A172 (cell line): ENCODE measurements at regions not wholly inside any gene's neighbourhood (a gene's known extent, or its start where the extent isn't known, plus 50 kb on each side); places are given as distances from the start of the nearest gene placed in this dataset.

ENCODE experiments used
- DNase-seq: peaks from one replicate; pipeline ENCODE4 v3.0.0-alpha.2; 2015; ENCODE audit warnings: low spot score

DNA sequence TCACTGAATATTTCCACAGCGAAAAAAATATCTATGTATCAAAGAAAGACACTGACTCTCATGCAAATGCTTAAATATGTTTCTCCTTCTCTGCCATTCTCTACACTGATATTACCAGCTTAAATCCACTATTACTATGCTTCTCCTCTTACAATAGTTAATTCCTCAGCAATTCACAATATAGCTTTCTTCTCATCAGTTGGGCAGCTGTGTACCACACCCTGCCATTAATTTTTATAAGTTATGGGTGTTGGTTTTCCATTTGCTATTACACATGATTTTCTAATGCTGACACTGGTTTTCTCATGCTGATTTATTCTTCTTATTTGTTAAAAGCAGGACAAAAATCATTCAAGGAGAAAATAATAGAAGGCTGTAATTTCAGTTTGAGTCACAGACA lies 251.8 kb downstream of the TBX15 start:
- DNase-seq: no peak

DNA sequence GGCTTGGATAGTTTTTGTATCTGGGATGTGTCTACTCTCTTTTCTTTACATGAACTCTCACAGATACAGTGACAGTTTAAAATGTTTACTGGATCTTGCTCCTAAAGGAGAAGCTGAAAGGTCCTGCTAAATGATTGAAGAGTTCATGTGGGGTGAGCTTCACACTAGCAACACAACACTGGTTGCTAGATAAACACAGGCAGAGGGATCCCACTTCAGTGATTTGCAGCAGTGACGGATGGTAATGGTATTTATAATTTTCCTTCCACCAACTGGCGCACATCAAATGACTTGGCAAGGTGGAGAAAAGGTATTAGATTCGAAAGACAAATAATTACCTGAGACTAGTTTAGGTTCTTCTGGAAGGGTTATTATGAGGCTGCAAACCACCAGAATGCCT lies 270.2 kb downstream of the TBX15 start:
- DNase-seq: no peak

DNA sequence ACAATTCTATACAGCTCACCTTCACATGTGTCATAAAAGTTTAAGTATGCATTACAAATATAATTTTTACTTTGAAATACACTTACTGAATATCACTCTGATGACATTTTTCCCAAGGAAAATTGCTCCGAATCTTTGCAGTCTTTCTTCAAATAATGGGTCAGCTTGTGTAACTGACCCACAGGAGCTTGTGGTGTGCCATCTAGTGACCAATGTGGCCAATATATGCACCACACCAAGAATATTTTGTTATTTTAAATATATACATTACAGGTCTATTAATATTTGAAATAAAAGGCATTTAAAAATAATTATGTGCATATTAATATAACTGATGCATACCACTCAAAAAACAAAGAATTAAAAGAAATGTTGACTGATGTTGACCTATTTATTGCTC lies 271.4 kb downstream of the TBX15 start:
- DNase-seq: no peak

DNA sequence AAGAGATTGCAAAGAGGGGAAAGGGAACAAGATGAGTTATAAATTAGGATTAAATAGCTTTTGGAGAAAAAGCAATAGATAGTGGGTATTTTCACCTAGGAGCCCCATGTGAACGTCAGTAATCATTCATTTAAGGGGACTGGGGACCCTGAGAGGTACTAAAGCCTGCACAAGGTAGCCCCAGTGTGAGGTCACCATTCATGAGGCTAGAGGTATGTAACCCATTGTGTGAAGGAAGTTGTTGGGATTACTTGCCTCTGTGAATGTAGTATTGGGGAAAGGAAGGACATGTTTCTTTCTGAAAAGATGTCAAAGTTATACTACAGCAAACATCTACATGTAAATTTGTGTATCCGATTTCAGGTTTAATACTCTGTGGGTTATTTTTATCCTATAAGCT lies 276.8 kb downstream of the TBX15 start:
- no peak for DNase-seq

DNA sequence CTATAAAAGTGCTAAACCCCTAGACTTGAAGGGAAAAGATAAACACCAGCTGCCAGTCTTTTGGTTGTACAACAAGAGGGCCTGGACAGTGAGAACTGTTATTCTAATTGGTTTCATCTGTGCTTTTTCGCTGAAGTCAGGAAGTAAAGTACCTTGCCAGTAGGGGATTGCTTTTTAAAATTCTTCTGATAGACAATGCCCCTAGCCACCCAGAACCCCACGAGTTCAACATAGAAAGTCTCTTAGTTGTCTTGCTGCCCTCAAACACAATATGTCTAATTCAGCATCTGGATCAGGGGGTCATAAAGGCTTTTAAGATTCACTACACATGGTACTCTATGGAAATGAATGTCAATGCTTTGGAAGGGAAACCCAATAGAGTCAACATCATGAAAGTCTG lies 289.2 kb downstream of the TBX15 start:
- DNase-seq: no peak

DNA sequence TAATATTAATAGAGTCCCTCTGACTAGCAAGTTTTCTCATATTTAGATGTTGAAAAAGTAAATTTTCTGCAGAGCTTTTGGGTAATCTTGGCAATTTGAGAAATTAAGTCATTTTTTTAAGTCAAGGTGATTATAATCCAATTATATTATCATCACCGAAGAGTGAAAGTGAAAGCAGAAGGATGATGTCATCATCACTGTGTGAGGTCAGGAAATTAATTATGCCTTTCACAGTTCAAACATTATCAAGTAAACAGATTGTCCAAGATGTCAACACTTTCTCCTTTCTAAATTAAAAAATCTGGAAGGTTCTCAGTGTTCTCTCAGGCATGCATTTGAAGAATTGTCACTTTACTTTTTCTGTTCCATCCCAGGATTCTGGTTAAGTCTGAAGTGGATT lies 296.0 kb downstream of the TBX15 start:
- no peak for DNase-seq

DNA sequence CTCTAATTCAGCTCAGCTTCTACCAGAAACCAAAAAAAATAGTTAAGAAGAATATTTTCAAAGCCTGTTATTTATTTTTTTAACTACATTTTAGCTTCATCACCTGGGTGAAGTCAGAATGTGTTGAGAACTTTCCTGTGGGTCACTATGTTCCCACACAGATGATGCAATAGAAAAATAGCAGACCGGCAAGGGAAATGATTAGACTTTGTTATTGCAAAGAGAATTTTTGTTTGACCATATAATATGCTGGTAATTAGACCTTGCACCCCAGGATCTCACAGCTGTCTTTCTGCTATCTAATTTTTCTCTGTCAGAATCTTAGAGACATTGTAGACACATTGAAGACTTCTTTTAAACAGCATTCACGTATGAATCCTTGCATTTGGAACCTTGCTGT lies 299.3 kb downstream of the TBX15 start:
- no peak for DNase-seq

DNA sequence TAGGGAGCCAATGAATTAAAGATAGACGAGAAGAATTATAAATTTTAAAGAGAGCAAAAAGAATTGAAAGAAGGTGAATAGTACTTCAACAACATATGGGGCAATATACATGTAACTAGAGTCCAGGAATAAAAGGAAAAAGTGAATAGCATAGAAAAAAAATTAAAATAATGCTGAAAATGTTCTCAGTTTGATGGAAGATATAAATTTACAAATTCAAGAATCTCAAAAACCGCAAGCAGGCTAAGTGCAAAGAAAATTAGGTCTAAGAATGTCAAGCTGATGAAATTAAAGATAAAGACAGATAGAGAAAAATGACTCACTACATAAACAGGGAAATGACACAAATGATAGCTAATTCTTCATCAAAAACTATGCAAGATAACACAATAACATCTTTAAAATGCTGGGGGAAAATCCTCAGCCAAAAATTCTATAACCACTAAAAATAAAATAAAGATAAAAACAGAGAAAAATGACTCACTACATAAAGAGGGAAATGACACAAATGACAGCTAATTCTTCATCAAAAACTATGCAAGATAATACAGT lies 326.3 kb downstream of the TBX15 start:
- peak; percentile 58 for DNase-seq

DNA sequence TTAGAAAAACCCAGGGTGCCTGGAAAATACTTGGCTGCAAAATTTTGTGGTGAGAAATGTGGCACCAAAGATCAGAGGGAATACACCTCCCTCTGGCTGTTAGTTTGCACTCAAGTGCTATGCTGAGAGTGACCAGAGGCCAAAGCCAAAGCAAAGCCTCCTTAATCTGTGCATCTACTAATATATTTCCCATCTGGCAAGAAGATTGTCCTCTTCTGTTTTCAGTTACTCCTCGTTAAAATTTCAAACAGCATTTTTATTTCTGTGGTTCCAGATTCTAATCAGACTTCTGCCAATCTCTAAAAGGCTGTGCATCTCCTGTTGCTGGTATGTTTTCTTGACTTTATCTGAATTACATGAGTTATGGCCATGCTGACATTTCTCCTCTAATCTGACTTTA lies 327.4 kb downstream of the TBX15 start:
- DNase-seq: peak; percentile 19

DNA sequence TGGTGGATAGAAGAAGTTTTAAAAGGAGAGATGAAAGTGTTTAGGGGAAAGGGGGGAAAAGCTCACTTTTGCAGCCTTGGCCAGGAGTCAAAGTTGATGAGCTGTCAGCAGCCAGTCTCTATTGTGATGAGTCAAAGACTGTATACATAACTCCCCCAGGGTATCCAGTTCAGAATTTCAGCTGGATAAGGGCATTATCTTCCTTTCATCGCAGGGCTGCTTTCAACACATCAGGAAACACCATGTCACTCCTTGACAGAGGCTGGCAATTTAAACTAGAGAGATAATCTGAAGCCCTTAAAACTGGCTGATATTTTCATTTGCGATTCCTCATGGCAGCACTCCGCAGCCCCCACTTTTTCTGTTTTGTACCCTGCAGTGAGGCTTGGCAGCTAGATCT lies 328.5 kb downstream of the TBX15 start:
- DNase-seq: no peak

DNA sequence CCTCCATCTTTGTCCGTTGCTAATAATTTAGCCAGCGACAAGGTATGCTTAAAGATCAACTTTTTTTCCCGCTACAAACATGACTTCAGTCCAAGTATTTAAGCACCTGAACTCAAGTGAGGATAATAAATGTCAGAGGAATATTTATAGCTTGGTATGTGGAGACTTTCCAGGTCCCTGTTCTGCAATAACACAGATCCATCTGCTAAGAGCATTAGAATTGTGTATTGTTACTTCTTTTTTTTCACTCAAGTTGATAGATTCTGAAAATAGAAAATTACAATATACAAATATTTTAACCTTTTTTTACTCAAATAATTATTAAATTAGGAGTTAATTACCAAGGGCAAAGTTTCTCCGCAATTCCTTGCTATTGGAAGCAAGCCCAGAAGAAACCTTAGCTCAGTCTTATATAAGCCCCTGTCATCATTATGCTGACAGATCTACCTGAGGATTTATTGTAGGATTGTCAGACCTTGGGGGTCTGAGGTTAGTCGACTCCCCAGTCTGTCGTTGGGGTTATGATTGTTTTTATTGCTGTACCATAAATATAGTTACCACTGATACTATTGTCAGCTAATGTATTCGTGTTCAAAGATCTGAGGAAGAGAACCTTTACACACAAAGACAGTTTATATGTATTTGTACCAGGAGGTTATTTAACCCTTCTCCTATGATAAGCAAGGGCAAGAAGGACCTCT lies 337.9 kb downstream of the TBX15 start:
- no peak for DNase-seq

DNA sequence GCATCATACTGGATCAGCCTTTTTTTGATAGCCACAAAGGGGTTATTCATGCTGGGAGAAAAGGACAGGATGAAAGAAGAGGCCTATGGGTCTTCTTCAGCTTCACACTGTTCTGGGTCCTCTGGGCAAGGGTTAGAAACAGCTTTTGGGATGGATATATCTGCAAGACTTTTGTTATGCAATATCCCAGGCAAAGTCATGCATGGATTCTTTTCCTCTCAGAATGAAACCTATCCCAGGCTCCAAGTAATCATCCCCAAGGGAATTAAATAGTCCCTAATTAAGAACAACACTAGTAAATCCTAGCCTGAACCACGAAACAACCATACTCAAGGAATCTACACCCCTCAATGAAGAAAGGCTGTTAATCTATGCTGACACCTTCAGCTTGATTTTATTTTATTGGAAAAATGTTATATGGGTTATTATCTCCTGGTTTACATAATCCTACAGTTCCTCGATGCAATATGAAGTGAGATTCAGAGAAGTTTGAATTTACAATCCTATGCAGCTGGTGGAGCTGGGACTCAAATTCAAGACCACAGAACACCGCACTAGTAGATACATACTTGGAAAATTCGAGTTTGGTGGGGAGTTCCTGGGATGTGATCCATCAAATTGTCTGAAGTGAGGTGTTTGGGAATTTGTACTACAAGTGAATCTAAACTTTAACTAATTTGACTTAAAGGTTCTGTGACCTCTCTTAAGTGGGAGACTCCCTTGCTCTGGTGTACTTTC lies 338.6 kb downstream of the TBX15 start:
- no peak for DNase-seq

DNA sequence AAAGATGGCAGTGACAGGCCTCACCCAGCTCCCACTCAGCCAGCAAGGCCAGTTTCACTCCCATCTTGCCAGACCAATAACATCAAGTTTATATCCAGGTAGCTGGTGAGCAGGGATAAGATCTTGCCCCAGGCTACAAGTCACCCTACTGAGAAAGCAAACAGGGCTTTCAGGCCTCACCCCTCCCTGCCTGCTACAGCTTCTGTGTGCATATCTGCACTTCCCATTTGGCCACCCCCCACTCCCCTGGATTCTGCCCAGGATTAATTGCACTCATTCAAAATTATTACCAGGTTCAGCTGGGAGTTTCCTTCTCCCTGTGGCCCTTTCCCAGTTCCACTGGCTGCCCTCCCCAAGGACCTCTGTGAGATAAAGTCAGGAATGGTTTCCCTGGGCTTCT lies 352.1 kb downstream of the TBX15 start:
- no peak for DNase-seq

DNA sequence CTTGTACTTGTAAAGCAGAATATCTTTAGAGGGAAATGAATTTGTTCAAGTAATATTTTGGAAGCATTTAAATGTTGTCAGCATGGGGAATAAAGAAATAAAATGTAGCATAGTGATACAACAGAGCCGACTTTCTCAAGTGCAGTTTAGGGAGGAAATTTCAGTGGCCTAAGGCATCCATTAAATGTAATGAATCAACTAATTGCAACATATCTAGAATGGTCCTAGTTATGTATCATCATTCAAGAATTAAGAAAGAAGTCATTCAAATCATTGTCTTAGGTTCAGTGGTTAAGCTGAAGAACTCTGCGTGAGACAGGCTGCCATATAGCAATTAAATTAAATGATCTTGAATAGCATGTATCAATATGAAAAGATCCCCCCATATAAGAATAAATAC lies 360.7 kb downstream of the TBX15 start:
- no peak for DNase-seq

DNA sequence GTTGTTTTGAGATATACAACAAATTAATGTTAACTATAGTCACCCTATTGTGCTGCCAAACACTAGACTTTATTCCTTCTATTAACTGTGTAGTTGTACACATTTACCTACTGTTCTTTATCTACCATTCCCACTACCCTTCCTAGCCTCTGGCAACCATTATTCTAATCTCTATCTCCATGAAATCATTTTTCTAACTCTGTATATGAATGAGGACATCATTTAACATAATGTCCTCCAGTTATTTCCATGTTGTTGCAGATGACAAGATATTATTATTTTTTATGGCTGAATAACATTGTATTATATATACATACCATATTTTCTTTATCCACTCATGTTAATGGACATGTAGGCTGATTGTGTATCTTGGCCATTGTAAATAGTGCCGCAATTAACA lies 366.3 kb downstream of the TBX15 start:
- no peak for DNase-seq

DNA sequence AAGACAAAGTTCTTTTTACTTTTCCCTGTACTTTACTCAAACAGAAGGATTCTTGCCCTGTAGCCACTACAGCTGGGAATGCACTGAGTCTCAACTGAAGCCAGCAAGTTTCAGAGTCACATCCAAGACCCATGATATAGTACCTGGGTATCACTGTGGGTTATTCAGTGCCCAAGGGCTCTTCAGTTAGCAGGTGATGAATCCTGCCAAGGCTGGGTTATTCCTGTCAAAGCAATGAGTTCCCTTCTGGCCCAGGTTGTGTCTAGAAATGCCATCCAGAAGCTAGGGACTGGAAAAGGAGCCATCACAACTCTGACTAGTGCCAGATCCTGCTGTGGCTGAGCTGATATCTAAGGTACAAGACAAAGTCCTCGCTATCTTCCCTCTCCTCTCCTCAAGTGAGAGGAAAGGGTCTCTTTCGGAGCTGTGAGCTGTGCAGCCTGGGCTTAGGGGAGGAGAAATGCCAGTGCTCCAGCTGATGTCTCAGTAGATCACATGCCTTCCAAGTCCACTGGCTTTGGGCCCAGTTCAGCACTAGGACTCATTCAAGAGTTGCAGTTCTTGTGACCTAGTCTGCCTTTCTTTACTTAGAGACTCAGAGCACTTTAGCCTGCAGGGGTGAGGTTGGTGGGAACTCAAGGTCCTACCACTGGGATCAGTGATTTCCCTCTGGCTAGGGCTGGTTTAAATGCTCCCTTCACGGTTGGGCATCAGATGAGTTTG lies 369.4 kb downstream of the TBX15 start:
- DNase-seq: no peak

DNA sequence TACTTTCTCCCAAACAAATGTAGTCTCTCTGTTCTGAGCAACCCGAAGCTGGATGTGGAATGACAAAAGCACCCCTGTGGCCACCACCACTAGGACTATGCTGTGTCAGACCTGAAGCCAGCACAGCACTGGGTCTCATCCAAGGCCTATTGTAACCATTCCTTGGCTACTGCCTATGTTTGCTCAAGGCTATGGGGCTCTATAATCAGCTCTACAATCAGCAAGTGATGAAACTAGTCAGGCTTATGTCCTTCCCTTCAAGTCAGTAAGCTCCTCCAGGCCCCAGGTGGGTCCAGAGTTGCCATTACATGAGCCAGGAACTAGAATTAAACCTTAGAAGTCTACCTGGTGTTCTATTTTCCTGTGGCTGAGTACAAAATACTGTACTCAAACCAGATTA lies 370.2 kb downstream of the TBX15 start:
- DNase-seq: no peak

DNA sequence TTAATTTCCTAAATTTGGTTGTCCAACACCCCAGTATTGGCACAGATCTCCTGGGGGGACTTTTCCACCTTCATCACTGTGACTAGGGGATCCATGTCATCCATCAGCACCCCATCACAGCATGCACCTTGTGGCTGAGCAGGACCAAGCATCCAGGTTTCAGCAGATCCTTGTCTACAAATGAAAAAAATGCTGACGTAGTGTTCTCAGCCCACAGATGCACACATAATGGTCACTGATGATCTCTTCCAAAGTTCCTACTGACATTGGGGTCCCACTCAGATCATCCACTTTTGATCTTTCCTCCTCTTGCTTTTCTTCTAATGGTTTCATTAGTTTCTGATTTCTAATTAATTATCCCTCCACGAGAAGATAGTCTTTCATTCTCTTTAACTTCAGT lies 373.1 kb downstream of the TBX15 start:
- DNase-seq: no peak

DNA sequence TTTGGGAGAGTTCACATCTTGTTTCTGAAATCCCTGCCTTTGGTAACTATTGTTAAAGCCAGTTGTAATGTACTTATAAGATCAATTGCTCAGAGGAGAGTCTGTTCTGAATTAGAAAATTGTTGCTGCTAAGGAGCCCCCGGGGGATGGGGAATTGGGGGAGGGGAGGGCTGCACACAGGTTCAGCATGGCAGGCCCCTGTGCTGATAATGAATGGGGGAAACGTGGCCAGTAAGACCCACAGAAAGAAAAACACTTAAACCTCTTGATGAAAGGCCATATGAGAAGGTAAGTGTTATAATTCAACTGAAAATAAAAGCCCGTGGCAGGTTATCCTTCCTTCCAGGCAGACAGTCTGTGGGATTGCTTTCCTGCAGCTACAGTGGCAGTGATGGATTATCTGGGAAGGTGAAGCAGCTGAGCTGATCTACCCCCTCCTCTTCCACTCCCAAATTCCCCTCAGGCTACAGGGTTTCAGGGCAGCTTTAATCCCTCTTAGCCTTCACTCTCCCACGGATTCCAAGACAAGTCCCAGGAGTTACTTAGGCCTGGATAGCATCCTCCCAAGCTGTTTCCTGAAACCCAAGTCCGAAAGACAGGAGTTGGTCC lies 398.8 kb downstream of the TBX15 start:
- no peak for DNase-seq

DNA sequence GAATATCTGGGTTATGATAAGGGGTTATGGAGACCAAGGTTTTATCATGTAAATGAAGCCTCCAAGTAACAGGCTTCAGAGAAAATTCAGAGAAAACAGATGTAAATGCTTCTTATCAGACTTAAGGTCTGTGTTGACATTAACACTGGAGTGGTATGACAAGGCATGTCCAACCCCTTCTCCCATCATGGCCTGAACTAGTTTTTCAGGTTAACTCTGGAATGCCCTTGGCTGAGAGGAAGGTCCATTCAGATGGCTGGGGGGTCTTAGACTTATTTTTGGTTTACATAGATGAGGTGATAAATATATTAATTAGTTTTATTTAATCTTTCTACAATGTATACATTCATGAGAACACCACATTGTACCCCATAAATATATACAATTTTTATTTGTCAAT lies 399.6 kb downstream of the TBX15 start:
- no peak for DNase-seq

DNA sequence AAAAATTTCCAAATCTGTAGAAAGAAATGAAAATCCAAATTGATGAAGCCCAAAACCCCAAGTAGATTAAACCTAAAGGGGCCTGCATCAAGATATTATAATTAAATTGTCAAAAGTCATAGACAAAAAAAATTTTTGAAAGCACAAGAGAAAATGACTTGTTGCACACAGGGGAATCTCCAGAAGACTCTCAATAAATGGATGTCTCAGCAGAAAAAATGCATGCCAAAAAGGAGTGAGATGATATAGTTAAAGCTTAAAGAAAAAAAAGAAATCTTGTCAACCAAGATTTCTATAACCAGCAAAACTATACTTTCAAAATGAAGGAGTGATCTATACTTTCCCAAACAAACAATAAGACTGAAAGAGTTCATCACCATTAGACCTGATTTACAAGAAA lies 393.2 kb upstream of the SPAG17 start:
- no peak for DNase-seq

DNA sequence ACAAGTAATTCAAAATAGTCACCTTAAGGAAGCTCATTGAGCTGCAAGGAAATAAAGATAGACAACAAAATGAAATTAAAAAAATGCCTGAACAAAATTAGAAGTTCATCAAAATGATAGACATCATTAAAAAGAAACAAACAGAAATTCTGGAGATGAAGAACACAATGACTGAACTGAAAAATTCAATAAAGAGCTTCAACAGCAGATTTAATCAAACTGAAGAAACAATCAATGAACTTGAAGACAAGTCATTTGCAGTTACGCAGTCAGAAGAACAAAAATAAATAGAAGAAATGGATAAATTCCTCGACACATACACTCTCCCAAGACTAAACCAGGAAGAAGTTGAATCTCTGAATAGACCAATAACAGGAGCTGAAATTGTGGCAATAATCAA lies 390.0 kb upstream of the SPAG17 start:
- no peak for DNase-seq
